ENCODE measurements at regions not wholly inside any gene's neighbourhood (a gene's known extent, or its start where the extent isn't known, plus 50 kb on each side); places are given as distances from the start of the nearest gene placed in this dataset.

DNA sequence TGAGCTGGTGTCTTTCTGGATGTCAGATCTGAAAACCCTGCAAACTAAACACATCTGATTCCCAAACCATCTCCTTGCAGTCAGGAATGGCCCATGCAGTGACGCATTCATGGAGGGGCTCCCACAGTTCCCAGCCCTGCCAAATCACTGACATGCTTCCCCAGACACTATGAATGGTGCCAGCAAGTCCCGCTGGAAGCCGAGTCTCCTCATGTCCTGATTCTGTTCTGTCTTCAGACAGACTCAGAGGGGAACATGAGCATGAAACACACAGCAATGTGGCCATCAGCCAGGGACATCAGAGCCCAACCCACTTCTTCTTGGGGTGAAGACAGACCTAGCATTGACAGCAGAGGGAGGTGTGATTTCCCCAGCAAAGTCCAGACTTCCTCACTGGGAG, 83.7 kb downstream of the TTC32 start:
- Histone ChIP-seq H3K4me1 (ENCODE audit: control insufficient read depth, insufficient read depth, low read length) (no peaks in the 10 kb centered on the region), H3K27ac (ENCODE audit: extremely low read depth, low read depth, low read length) (no peak overlapping the region), H3K36me3 (ENCODE audit: control insufficient read depth in 2 of 2, insufficient read depth in 1 of 2, low read length in 2 of 2) (no peaks in the 10 kb centered on the region), H3K4me3 (ENCODE audit: low read depth, low read length) (no peak overlapping the region), H3K9me3 (ENCODE audit: control insufficient read depth, insufficient read depth, low read depth, low read length) (no peaks in the 10 kb centered on the region)
- CTCF ChIA-PET, result interaction anchor here (0.7 kb wide), 1 partner anchor 68 kb away, joined by 3 read pairs; no protein-coding TSS in a partner anchor
- POLR2A ChIA-PET, result no interaction called here
- TF ChIP-seq ZNF529 (tag by site-specific recombination; IDR thresholded peaks at IDR 0.05; ENCODE audit: insufficient replicate concordance), result no peak
- TF ChIP-seq ZNF768 (tag by site-specific recombination; IDR thresholded peaks at IDR 0.05), result no peak
- TF ChIP-seq GLI4 (tag by site-specific recombination; IDR thresholded peaks at IDR 0.05), result no peak
- no peak for TF ChIP-seq ZNF837 (tag by site-specific recombination; IDR thresholded peaks at IDR 0.05)
- TF ChIP-seq FEZF1 (tag by site-specific recombination; IDR thresholded peaks at IDR 0.05), result no peak
- TF ChIP-seq ZNF610 (tag by site-specific recombination; IDR thresholded peaks at IDR 0.05; ENCODE audit: borderline replicate concordance), result no peak
- TF ChIP-seq ZNF548 (tag by site-specific recombination; IDR thresholded peaks at IDR 0.05), result no peak
- no peak for TF ChIP-seq YY1 (tag by site-specific recombination; IDR thresholded peaks at IDR 0.05)
- no peak for TF ChIP-seq ZNF785 (tag by site-specific recombination; IDR thresholded peaks at IDR 0.05)
- no peak for TF ChIP-seq ZBTB48 (tag by site-specific recombination; IDR thresholded peaks at IDR 0.05)
- TF ChIP-seq ZBTB8A (tag by site-specific recombination; IDR thresholded peaks at IDR 0.05), result no peak
- no peak for TF ChIP-seq SP2 (tag by site-specific recombination; IDR thresholded peaks at IDR 0.05)
- no peak for TF ChIP-seq ZNF585B (tag by site-specific recombination; IDR thresholded peaks at IDR 0.05)
- no peak for TF ChIP-seq ZNF501 (tag by site-specific recombination; IDR thresholded peaks at IDR 0.05)
- TF ChIP-seq ZNF121 (tag by site-specific recombination; IDR thresholded peaks at IDR 0.05), result no peak
- no peak for TF ChIP-seq ZNF37A (tag by site-specific recombination; IDR thresholded peaks at IDR 0.05)
- no peak for TF ChIP-seq ZFP41 (tag by site-specific recombination; IDR thresholded peaks at IDR 0.05; ENCODE audit: borderline replicate concordance)
- TF ChIP-seq ZNF530 (tag by site-specific recombination; IDR thresholded peaks at IDR 0.05; ENCODE audit: low read depth), result no peak
- TF ChIP-seq, protein P1, sequence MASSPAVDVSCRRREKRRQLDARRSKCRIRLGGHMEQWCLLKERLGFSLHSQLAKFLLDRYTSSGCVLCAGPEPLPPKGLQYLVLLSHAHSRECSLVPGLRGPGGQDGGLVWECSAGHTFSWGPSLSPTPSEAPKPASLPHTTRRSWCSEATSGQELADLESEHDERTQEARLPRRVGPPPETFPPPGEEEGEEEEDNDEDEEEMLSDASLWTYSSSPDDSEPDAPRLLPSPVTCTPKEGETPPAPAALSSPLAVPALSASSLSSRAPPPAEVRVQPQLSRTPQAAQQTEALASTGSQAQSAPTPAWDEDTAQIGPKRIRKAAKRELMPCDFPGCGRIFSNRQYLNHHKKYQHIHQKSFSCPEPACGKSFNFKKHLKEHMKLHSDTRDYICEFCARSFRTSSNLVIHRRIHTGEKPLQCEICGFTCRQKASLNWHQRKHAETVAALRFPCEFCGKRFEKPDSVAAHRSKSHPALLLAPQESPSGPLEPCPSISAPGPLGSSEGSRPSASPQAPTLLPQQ (tag by site-specific recombination; IDR thresholded peaks at IDR 0.05), result no peak
- no peak for TF ChIP-seq ZNF138 (tag by site-specific recombination; IDR thresholded peaks at IDR 0.05; ENCODE audit: borderline replicate concordance)

DNA sequence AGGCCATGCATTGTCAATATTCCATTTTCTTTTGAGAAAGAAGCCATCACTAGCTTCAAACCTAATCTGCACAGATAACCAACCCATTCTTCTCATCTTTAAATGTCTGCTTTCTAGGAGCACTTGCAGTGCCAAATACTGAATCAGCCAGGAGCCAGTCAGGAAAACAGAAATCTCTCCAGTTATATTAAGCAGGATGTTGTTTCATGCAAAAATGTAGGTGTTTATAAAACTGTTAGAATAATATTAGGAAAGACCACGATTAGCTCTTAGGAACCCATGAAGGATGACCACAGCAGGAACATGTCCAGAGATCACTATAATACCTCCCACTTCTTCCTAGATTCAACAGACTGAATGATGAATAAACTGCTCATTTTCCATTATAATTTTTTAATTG, 86.0 kb downstream of the TTC32 start:
- ChIA-PET POLR2A (no interaction called here), CTCF (no interaction called here)
- Histone ChIP-seq H3K4me1 (ENCODE audit: control insufficient read depth, insufficient read depth, low read length) (no peaks in the 10 kb centered on the region), H3K36me3 (ENCODE audit: control insufficient read depth in 2 of 2, insufficient read depth in 1 of 2, low read length in 2 of 2) (no peaks in the 10 kb centered on the region), H3K9me3 (ENCODE audit: control insufficient read depth, insufficient read depth, low read depth, low read length) (no peaks in the 10 kb centered on the region), H3K4me3 (ENCODE audit: low read depth, low read length) (no peak overlapping the region), H3K27ac (ENCODE audit: extremely low read depth, low read depth, low read length) (no peak overlapping the region)
- TF ChIP-seq ZNF529 (tag by site-specific recombination; IDR thresholded peaks at IDR 0.05; ENCODE audit: insufficient replicate concordance) (no peak), ZNF175 (tag by site-specific recombination; IDR thresholded peaks at IDR 0.05) (no peak), ZNF221 (tag by site-specific recombination; IDR thresholded peaks at IDR 0.05; ENCODE audit: borderline replicate concordance) (no peak), ZNF302 (tag by site-specific recombination; IDR thresholded peaks at IDR 0.05; ENCODE audit: low read depth) (no peak), ZNF184 (tag by site-specific recombination; IDR thresholded peaks at IDR 0.05) (no peak), ZNF629 (tag by site-specific recombination; IDR thresholded peaks at IDR 0.05) (no peak), ZNF785 (tag by site-specific recombination; IDR thresholded peaks at IDR 0.05) (no peak), SP7 (tag by site-specific recombination; IDR thresholded peaks at IDR 0.05) (no peak), ZNF140 (tag by site-specific recombination; IDR thresholded peaks at IDR 0.05) (no peak), ZFP69B (tag by site-specific recombination; IDR thresholded peaks at IDR 0.05) (no peak), ZNF626 (tag by site-specific recombination; IDR thresholded peaks at IDR 0.05) (no peak), ZNF324 (tag by site-specific recombination; IDR thresholded peaks at IDR 0.05) (no peak), ZNF155 (tag by site-specific recombination; IDR thresholded peaks at IDR 0.05) (no peak), ZNF596 (tag by site-specific recombination; IDR thresholded peaks at IDR 0.05) (no peak), MYNN (tag by site-specific recombination; IDR thresholded peaks at IDR 0.05; ENCODE audit: borderline replicate concordance) (no peak)
- TF ChIP-seq, protein P2, sequence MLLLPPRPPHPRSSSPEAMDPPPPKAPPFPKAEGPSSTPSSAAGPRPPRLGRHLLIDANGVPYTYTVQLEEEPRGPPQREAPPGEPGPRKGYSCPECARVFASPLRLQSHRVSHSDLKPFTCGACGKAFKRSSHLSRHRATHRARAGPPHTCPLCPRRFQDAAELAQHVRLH (tag by site-specific recombination; IDR thresholded peaks at IDR 0.05), result no peak
